GM23248 (cell line): ENCODE measurements at regions not wholly inside any gene's neighbourhood (a gene's known extent, or its start where the extent isn't known, plus 50 kb on each side); places are given as distances from the start of the nearest gene placed in this dataset.

Experiments used
- DNase-seq: peaks from one replicate; pipeline ENCODE4 v3.0.0-alpha.2; 2015
- H2AFZ ChIP-seq: fragments of 200-600 bp; sonication (generic); 2 replicates; pipeline ENCODE4 v1.6.1; 2016; ENCODE audit warnings: antibody characterized with exemption
- H3F3A ChIP-seq: fragments of 200-600 bp; sonication (generic); 2 replicates; pipeline ENCODE4 v1.6.1; 2016; ENCODE audit warnings: mild to moderate bottlenecking, antibody characterized with exemption, mixed run types; ENCODE audit not compliant: insufficient read depth
- H3K27ac ChIP-seq: fragments of 200-600 bp; sonication (generic); 2 replicates; pipeline ENCODE4 v1.5.1; 2016; ENCODE audit warnings: mild to moderate bottlenecking
- H3K27me3 ChIP-seq: fragments of 200-600 bp; sonication (generic); replicated peaks from 2 replicates; pipeline ENCODE4 v1.6.1; 2016; ENCODE audit warnings: mild to moderate bottlenecking; ENCODE audit not compliant: insufficient read depth
- H3K36me3 ChIP-seq: fragments of 200-600 bp; sonication (generic); 2 replicates; pipeline ENCODE4 v1.6.1; 2016; ENCODE audit warnings: low read depth, mild to moderate bottlenecking
- H3K4me1 ChIP-seq: fragments of 200-600 bp; sonication (generic); 2 replicates; pipeline ENCODE4 v1.6.1; 2016; ENCODE audit warnings: mild to moderate bottlenecking; ENCODE audit not compliant: insufficient read depth
- H3K4me2 ChIP-seq: fragments of 200-600 bp; sonication (generic); one replicate; pipeline ENCODE4 v1.6.1; 2016; ENCODE audit warnings: mild to moderate bottlenecking; ENCODE audit not compliant: unreplicated experiment
- H3K4me3 ChIP-seq: fragments of 200-600 bp; sonication (generic); 2 replicates; pipeline ENCODE4 v1.5.1; 2016; ENCODE audit warnings: mild to moderate bottlenecking
- H3K79me2 ChIP-seq: fragments of 200-600 bp; sonication (generic); 2 replicates; pipeline ENCODE4 v1.6.1; 2016; ENCODE audit warnings: mild to moderate bottlenecking; ENCODE audit not compliant: insufficient read depth
- H3K9ac ChIP-seq: fragments of 200-600 bp; sonication (generic); 2 replicates; pipeline ENCODE4 v1.6.1; 2016; ENCODE audit warnings: mild to moderate bottlenecking
- H3K9me2 ChIP-seq: fragments of 200-600 bp; sonication (generic); 2 replicates; pipeline ENCODE4 v1.6.1; 2016; ENCODE audit warnings: mixed run types, mild to moderate bottlenecking, moderate library complexity; ENCODE audit not compliant: insufficient read depth
- H3K9me3 ChIP-seq: fragments of 200-600 bp; sonication (generic); one replicate; pipeline ENCODE4 v1.6.1; 2017; ENCODE audit warnings: low read depth
- H4K20me1 ChIP-seq: fragments of 200-600 bp; sonication (generic); 2 replicates; pipeline ENCODE4 v1.6.0; 2016; ENCODE audit not compliant: insufficient read depth
- EZH2 ChIP-seq: fragments of 200-600 bp; sonication (generic); IDR thresholded peaks from 2 replicates; pipeline ENCODE4 v1.6.1; 2018; ENCODE audit warnings: antibody characterized with exemption, mild to moderate bottlenecking; ENCODE audit not compliant: insufficient read depth, poor library complexity, severe bottlenecking
- EZH2phosphoT487 ChIP-seq: fragments of 200-600 bp; sonication (generic); IDR thresholded peaks from 2 replicates; pipeline ENCODE4 v1.6.1; 2018; ENCODE audit warnings: antibody characterized with exemption, moderate library complexity, mild to moderate bottlenecking, low read depth; ENCODE audit not compliant: insufficient read depth
- WGBS, 2 experiments: methylation state at CpG; one replicate each; pipeline ENCODE4 v1.1.6; 2015 to 2017; ENCODE audit warnings: low lambda C conversion rate in 2 of 2, low coverage in 1 of 2; ENCODE audit errors: missing lambda C conversion rate in 2 of 2; 5-methylcytosine and 5-hydroxymethylcytosine counted together
- in situ Hi-C: fragments of 300-500 bp; cut with MboI; formaldehyde crosslinking; loops from 2 replicates; pipeline ENCODE4 v1.15.0; 2020

DNA sequence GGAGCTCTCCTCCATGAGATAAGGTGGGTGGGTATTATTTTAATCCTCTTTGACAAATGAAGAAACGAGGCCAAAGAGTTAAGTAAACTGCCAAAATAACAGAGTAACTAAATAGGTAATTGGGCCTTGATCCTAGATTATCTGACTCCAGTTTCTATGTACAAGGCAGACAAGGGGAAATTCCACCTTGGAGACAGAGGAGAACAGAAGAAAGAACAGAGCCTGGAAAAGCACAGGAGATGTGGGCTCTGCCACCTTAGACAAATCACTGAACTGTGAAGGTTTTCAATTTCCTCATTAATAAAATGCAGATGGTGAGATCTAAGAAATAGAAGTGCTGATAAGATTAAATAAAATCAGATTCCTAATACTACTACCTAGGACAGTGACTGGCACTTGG, 310.2 kb upstream of the TLE3 start:
- H2AFZ ChIP-seq: no peak overlapping the region
- H3K27ac ChIP-seq: no peak overlapping the region
- H3K9me2 ChIP-seq: no peaks in the 10 kb centered on the region
- in situ Hi-C loops: no loop called here
- H4K20me1 ChIP-seq: no peaks in the 10 kb centered on the region
- H3K9me3 ChIP-seq: no peaks in the 10 kb centered on the region
- H3K9ac ChIP-seq: no peak overlapping the region
- no peaks in the 10 kb centered on the region for H3K4me1 ChIP-seq
- H3K79me2 ChIP-seq: no peaks in the 10 kb centered on the region
- H3K4me3 ChIP-seq: no peak overlapping the region
- WGBS, 2 experiments: 31 to 44% methylated on average over 1 of the region's 1 CpG
- DNase-seq: no peak
- H3K36me3 ChIP-seq: no peaks in the 10 kb centered on the region
- no peak for TF ChIP-seq EZH2phosphoT487
- no peak overlapping the region for H3K4me2 ChIP-seq
- H3F3A ChIP-seq: peaks cover 9% of the 10 kb centered on the region; the same call in 1 of the 2 replicates
- H3K27me3 ChIP-seq: peaks cover 28% of the 10 kb centered on the region

DNA sequence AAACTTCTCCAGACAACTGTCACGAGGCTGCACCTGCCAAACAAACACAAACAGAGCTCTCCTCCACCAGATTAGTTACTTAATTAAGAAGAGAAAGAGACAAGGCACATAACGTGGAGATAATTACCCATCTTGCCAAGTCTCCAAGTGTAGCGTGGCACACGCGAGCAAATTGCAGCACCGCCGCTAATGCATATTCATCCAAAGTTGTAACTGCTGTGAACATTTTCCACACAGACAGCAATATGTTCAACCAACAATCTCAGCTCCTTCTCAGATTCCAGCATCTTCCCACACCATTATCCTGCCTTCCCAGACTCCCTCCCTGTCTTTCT, 309.6 kb upstream of the TLE3 start:
- Histone ChIP-seq H4K20me1 (no peaks in the 10 kb centered on the region), H3K9me3 (no peaks in the 10 kb centered on the region), H3K9ac (no peak overlapping the region), H3K36me3 (no peaks in the 10 kb centered on the region), H3K27me3 (peaks cover 33% of the 10 kb centered on the region), H3K79me2 (no peaks in the 10 kb centered on the region), H3K4me3 (no peak overlapping the region), H3F3A (peaks cover 9% of the 10 kb centered on the region; the same call in 1 of the 2 replicates), H3K4me2 (no peak overlapping the region), H3K27ac (no peak overlapping the region), H3K9me2 (no peaks in the 10 kb centered on the region), H3K4me1 (no peaks in the 10 kb centered on the region), H2AFZ (no peak overlapping the region)
- 39 to 46% methylated on average over 7 of the region's 7 CpGs for WGBS, 2 experiments
- in situ Hi-C loops: no loop called here
- DNase-seq: no peak
- TF ChIP-seq EZH2phosphoT487 (no peak), EZH2 (no peak)

DNA sequence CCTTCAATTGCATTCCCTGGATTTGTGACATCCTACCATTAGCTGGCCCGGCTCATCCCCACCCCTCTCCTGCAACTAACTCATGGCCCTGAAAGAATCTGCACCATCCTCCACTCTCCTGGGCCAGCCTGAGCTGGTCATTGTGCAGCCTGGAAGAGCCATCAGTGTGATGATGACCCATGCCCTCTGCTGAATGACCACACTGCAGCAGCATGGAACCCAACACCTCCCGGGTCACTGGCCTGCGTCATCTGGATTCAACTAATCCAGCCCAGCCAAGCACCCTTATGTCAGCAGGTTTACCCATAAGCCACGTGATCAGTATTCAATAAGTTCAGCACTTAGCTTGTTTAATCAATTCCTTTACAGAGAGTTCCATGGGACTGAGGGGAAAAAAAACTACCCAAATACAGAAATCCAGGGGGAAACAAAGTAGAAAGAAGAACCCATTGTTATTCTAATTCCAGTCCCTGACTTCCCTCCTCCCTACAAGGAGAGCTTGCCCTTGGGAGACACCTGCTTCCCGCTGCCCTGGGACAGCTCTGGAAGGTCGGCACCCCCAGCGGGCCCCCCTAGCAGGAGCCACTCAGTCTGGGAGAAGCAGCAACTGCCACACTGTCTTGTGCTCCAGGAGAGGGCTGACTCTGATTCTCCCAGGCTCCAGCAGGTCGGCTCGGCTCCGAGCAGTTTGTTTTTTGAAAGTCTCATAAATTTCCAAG, 309.1 kb upstream of the TLE3 start:
- in situ Hi-C loops: no loop called here
- TF ChIP-seq EZH2phosphoT487: no peak
- TF ChIP-seq EZH2: no peak
- 43 to 57% methylated on average over 10 of the region's 10 CpGs for WGBS, 2 experiments

DNA sequence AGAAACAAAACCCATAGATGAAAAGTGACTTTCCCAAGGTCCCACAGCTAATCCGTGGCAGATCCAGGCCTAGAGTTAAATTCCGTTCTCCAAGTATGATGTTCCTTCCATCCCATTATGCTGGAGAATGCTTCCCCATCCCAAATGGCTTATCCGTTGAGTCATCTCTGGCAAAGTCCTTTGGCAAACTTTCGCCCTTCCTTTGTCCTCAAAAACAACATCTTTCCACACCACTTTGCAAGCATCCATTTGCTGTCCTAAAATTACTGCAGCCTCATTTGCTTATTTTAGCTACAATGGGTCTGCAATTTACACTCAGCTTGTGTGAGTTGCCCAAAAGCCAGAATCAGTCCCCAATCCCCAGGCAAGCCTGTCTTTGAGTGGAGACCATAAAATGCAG, 304.0 kb upstream of the TLE3 start:
- Histone ChIP-seq H3K9ac (no peak overlapping the region), H3K4me1 (no peaks in the 10 kb centered on the region), H3K36me3 (no peaks in the 10 kb centered on the region), H4K20me1 (no peaks in the 10 kb centered on the region), H3K27ac (no peak overlapping the region), H3K4me3 (no peak overlapping the region), H3K4me2 (no peak overlapping the region), H3K9me3 (no peaks in the 10 kb centered on the region), H3K27me3 (peaks cover 27% of the 10 kb centered on the region; the same call in 1 of the 2 replicates), H2AFZ (no peak overlapping the region), H3K9me2 (no peaks in the 10 kb centered on the region), H3K79me2 (no peaks in the 10 kb centered on the region), H3F3A (peaks cover 9% of the 10 kb centered on the region; the same call in 1 of the 2 replicates)
- DNase-seq: peak; percentile 43
- TF ChIP-seq EZH2 (no peak), EZH2phosphoT487 (no peak)
- in situ Hi-C loops: no loop called here
- WGBS, 2 experiments: 18 to 19% methylated on average over 4 of the region's 4 CpGs

More for the DNA sequence above, 309.1 kb upstream of the TLE3 start:
- Histone ChIP-seq H3K9ac (no peak overlapping the region), H3K27ac (no peak overlapping the region), H3K9me3 (no peaks in the 10 kb centered on the region), H3K27me3 (peaks cover 33% of the 10 kb centered on the region), H4K20me1 (no peaks in the 10 kb centered on the region), H3K4me1 (no peaks in the 10 kb centered on the region), H3K4me3 (no peak overlapping the region), H2AFZ (no peak overlapping the region), H3K4me2 (no peak overlapping the region), H3K36me3 (no peaks in the 10 kb centered on the region), H3K9me2 (no peaks in the 10 kb centered on the region), H3F3A (peaks cover 9% of the 10 kb centered on the region; the same call in 1 of the 2 replicates), H3K79me2 (no peaks in the 10 kb centered on the region)
- no peak for DNase-seq
